HCT116 (cell line): ENCODE measurements at regions not wholly inside any gene's neighbourhood (a gene's known extent, or its start where the extent isn't known, plus 50 kb on each side); places are given as distances from the start of the nearest gene placed in this dataset.

Experiments used
- ATAC-seq: fragments of 200-7000 bp; cut with Tn5 transposase; 2 replicates; pipeline ENCODE4 v1.9.1; 2020; ENCODE audit warnings: mild to moderate bottlenecking, moderate library complexity
- BruUV-seq: library from RNA; stranded (reverse); fragments of 400-500 nt; replicated peaks from 2 replicates; lab custom pipeline; 2021; lab: Mats Ljungman, UMichigan
- CTCF ChIA-PET: fragments of 300-600 bp; sonication (Branson Sonifier 250); formaldehyde crosslinking; loops from one replicate; lab custom pipeline; 2021; ENCODE audit warnings: antibody characterized with exemption; lab: Charles Lee
- POLR2A ChIA-PET: fragments of 300-600, 350-600 bp; sonication (Branson Sonifier 250); formaldehyde crosslinking; loops from one replicate; lab custom pipeline; 2021; ENCODE audit warnings: antibody characterized with exemption; lab: Charles Lee
- RAD21 ChIA-PET, 2 experiments: fragments of 300-600 bp; sonication (Branson Sonifier 250); formaldehyde crosslinking; loops; one replicate each; lab custom pipeline; 2023; ENCODE audit warnings: low total read pairs in 2 of 2; ENCODE audit not compliant: uncharacterized antibody in 2 of 2, unreplicated experiment in 2 of 2, low non-redundant PET in 1 of 2; lab: Charles Lee
- DNase-seq: peaks from one replicate; pipeline ENCODE4 v3.0.0-alpha.2; 2010; ENCODE audit warnings: low read depth, low spot score
- H2AFZ ChIP-seq: fragments of 200-600 bp; shearing (Covaris generic), sonication (generic); 2 replicates; pipeline ENCODE4 v1.6.1; 2017; ENCODE audit warnings: low read depth, mixed run types, mixed read lengths, antibody characterized with exemption, low read length; ENCODE audit not compliant: poor library complexity, severe bottlenecking
- H3K27ac ChIP-seq: 2 replicates; pipeline ENCODE4 v1.5.1; 2012; ENCODE audit warnings: low read depth, low read length
- H3K27me3 ChIP-seq: fragments of 200-600 bp; sonication (generic); 2 replicates; pipeline ENCODE4 v1.6.1; 2016; ENCODE audit warnings: mixed run types, low read length, mixed read lengths; ENCODE audit not compliant: insufficient read depth
- H3K36me3 ChIP-seq, 2 experiments: fragments of 200-500 bp in 1 of 2; fragments of 200-600 bp in 1 of 2; sonication (Bioruptor generic) in 1 of 2; sonication (generic) in 1 of 2; 2 replicates each; pipeline versions ENCODE4 v1.5.1 to v1.6.1; 2014 to 2016; ENCODE audit warnings: low read length in 2 of 2, inconsistent platforms in 1 of 2, mixed read lengths in 1 of 2, mixed run types in 1 of 2; ENCODE audit not compliant: insufficient read depth in 2 of 2, control insufficient read depth in 1 of 2
- H3K4me1 ChIP-seq, 2 experiments: fragments of 200-600 bp in 1 of 2; sonication (generic) in 1 of 2; 2 replicates each; pipeline versions ENCODE4 v1.5.1 to v1.6.1; 2012 to 2017; ENCODE audit warnings: low read length in 2 of 2, inconsistent platforms in 1 of 2, mild to moderate bottlenecking in 1 of 2, mixed read lengths in 1 of 2, mixed run types in 1 of 2, moderate library complexity in 1 of 2; ENCODE audit not compliant: insufficient read depth in 2 of 2, control insufficient read depth in 1 of 2
- H3K4me2 ChIP-seq: fragments of 200-600 bp; sonication (generic); 2 replicates; pipeline ENCODE4 v1.6.1; 2017; ENCODE audit warnings: mixed run types, low read length, mixed read lengths
- H3K4me3 ChIP-seq, 2 experiments: fragments of 200-600 bp in 1 of 2; sonication (generic) in 1 of 2; replicated peaks in 1 of 2; 2 replicates each; pipeline ENCODE4 v1.5.1; 2011 to 2016; ENCODE audit warnings: low read length in 2 of 2, control low read depth in 1 of 2, low read depth in 1 of 2, mild to moderate bottlenecking in 1 of 2, mixed read lengths in 1 of 2, mixed run types in 1 of 2
- H3K79me2 ChIP-seq: fragments of 200-600 bp; sonication (generic); 2 replicates; pipeline ENCODE4 v1.6.1; 2017; ENCODE audit warnings: mild to moderate bottlenecking, mixed run types, low read length, moderate library complexity, mixed read lengths; ENCODE audit not compliant: insufficient read depth
- H3K9ac ChIP-seq: fragments of 200-600 bp; sonication (generic); 2 replicates; pipeline ENCODE4 v1.6.1; 2016; ENCODE audit warnings: low read length, mixed read lengths
- H3K9me2 ChIP-seq: fragments of 200-600 bp; sonication (generic), shearing (Covaris generic); 2 replicates; pipeline ENCODE4 v1.6.1; 2017; ENCODE audit warnings: mixed run types, mild to moderate bottlenecking, moderate library complexity; ENCODE audit not compliant: insufficient read depth
- H3K9me3 ChIP-seq, 2 experiments: fragments of 200-500 bp in 1 of 2; fragments of 200-600 bp in 1 of 2; sonication (Bioruptor generic) in 1 of 2; sonication (generic) in 1 of 2; 2 replicates each; pipeline ENCODE4 v1.6.1; 2014 to 2017; ENCODE audit warnings: low read length in 2 of 2, mixed read lengths in 2 of 2, inconsistent platforms in 1 of 2, low read depth in 1 of 2, mild to moderate bottlenecking in 1 of 2, mixed run types in 1 of 2, moderate library complexity in 1 of 2; ENCODE audit not compliant: control insufficient read depth in 1 of 2, insufficient read depth in 1 of 2
- H4K20me1 ChIP-seq: fragments of 200-600 bp; sonication (generic), shearing (Covaris generic); 2 replicates; pipeline ENCODE4 v1.6.1; 2017; ENCODE audit warnings: mixed run types, mild to moderate bottlenecking, moderate library complexity; ENCODE audit not compliant: insufficient read depth
- CBX3 ChIP-seq: IDR thresholded peaks from 2 replicates; pipeline ENCODE4 v1.6.1; 2012; ENCODE audit warnings: low read depth
- EGR1 ChIP-seq: IDR thresholded peaks from 2 replicates; pipeline ENCODE4 v1.6.1; 2012; ENCODE audit warnings: low read depth
- EZH2 ChIP-seq: fragments of 200-600 bp; sonication (generic); IDR thresholded peaks from 2 replicates; pipeline ENCODE4 v1.6.1; 2017; ENCODE audit warnings: antibody characterized with exemption, mixed run types
- EZH2phosphoT487 ChIP-seq: fragments of 200-600 bp; IDR thresholded peaks from 2 replicates; pipeline ENCODE4 v1.6.1; 2018; ENCODE audit warnings: antibody characterized with exemption, borderline replicate concordance
- JUND ChIP-seq: IDR thresholded peaks from 2 replicates; pipeline ENCODE4 v1.6.1; 2012
- POLR2A ChIP-seq: IDR thresholded peaks from 2 replicates; pipeline ENCODE4 v1.7.0; 2011; ENCODE audit warnings: borderline replicate concordance; ENCODE audit not compliant: insufficient read depth, insufficient read length; ENCODE audit errors: extremely low read depth
- POLR2AphosphoS5 ChIP-seq: IDR thresholded peaks from 2 replicates; pipeline ENCODE4 v1.6.1; 2011; ENCODE audit warnings: mild to moderate bottlenecking, low read depth, low read length, moderate library complexity
- RAD21 ChIP-seq: IDR thresholded peaks from 2 replicates; pipeline ENCODE4 v1.6.1; 2012; ENCODE audit warnings: low read depth, mild to moderate bottlenecking
- REST ChIP-seq: IDR thresholded peaks from 2 replicates; pipeline ENCODE4 v1.6.1; 2012; ENCODE audit warnings: low read depth
- SIN3A ChIP-seq: IDR thresholded peaks from 2 replicates; pipeline ENCODE4 v1.6.1; 2012; ENCODE audit warnings: low read depth
- ZBTB33 ChIP-seq: IDR thresholded peaks from 2 replicates; pipeline ENCODE4 v1.6.1; 2011; ENCODE audit warnings: mild to moderate bottlenecking, low read length, moderate library complexity; ENCODE audit not compliant: insufficient replicate concordance; ENCODE audit errors: extremely low read depth
- ZFX ChIP-seq: fragments of 450-650 bp; IDR thresholded peaks from 2 replicates; pipeline ENCODE4 v1.6.1; 2017
- intact Hi-C: fragments of 100-400 bp; cut with micrococcal nuclease; formaldehyde crosslinking; loops from 2 replicates; pipeline ENCODE4 v1.10.0; 2022

- intact Hi-C loops, result no loop called here
- no peaks in the 10 kb centered on the region for H3K79me2 ChIP-seq
- POLR2A ChIA-PET, result no interaction called here
- H3K27ac ChIP-seq, result no peak overlapping the region
- TF ChIP-seq ZFX (no peak), EGR1 (no peak), EZH2 (no peak), POLR2AphosphoS5 (no peak), CBX3 (no peak), SIN3A (no peak), POLR2A (no peak), ZBTB33 (no peak), EZH2phosphoT487 (no peak), JUND (no peak), REST (no peak), RAD21 (no peak)
- TF ChIP-seq, all 23 proteins: peak for 0
- Histone ChIP-seq H3K9me2 (no peaks in the 10 kb centered on the region), H3K27me3 (peaks cover 10% of the 10 kb centered on the region), H3K4me3 (no peak overlapping the region), H3K4me2 (no peak overlapping the region), H3K36me3 (no peaks in the 10 kb centered on the region), H4K20me1 (no peaks in the 10 kb centered on the region), H3K9me3 (no peaks in the 10 kb centered on the region), H2AFZ (no peak overlapping the region), H3K4me1 (no peaks in the 10 kb centered on the region), H3K9ac (no peak overlapping the region)
- no TSS peak for BruUV-seq
- no peak for ATAC-seq
- ChIA-PET CTCF (no interaction called here), RAD21 (no interaction called here)
- DNase-seq, result no peak
Measured at GRCh38 chr16:51010817-51011216, 140.3 kb downstream of the SALL1 start.
